ENCODE measurements at regions not wholly inside any gene's neighbourhood (a gene's known extent, or its start where the extent isn't known, plus 50 kb on each side); places are given as distances from the start of the nearest gene placed in this dataset.

DNA sequence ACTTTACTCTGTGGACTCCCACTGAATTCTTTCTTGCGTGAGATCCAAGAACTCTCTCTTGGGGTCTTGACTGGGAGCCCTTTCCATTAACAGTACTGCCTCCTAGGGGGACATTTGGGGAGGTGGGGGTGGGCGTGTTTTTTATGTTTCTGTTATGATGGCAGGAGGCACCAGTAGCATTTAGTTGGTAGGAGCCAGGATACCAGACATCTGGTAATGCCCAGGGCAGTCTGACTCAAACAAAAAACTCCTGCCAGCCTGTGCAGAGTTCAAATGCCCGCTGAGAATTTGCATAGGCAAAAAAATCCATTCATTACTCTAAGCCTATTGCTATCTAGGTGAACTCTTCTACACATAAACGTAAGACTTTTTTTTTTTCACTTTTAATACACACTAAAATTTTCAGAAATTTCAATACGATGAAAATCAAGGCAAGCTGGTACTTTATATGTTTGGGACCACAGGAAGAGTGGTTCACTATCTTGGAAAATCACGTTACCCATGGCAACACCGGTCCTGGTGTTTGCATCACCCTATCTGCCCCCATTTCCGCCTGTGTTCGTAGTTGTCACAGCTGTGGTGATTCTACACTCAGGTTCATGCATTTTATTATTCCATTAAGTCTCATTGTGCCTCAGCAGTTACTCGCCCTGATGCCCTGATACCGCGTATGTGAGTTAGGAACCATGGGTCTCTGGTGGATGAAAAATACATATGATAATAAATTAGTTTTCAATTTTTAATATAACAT lies 121.1 kb upstream of the XYLT1 start:
- TF ChIP-seq POLR2AphosphoS5 (IDR thresholded peaks at IDR 0.05): no peak
- TF ChIP-seq, protein P1, sequence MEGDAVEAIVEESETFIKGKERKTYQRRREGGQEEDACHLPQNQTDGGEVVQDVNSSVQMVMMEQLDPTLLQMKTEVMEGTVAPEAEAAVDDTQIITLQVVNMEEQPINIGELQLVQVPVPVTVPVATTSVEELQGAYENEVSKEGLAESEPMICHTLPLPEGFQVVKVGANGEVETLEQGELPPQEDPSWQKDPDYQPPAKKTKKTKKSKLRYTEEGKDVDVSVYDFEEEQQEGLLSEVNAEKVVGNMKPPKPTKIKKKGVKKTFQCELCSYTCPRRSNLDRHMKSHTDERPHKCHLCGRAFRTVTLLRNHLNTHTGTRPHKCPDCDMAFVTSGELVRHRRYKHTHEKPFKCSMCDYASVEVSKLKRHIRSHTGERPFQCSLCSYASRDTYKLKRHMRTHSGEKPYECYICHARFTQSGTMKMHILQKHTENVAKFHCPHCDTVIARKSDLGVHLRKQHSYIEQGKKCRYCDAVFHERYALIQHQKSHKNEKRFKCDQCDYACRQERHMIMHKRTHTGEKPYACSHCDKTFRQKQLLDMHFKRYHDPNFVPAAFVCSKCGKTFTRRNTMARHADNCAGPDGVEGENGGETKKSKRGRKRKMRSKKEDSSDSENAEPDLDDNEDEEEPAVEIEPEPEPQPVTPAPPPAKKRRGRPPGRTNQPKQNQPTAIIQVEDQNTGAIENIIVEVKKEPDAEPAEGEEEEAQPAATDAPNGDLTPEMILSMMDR (IDR thresholded peaks at IDR 0.05 in 8 of 11, conservative IDR thresholded peaks at IDR 0.05 in 3 of 11): no peak
